Esophagus muscularis mucosa (tissue), 3 donors: ENCODE measurements at regions not wholly inside any gene's neighbourhood (a gene's known extent, or its start where the extent isn't known, plus 50 kb on each side); places are given as distances from the start of the nearest gene placed in this dataset.

Experiments
- POLR2A ChIP-seq: fragments of 450-650 bp; IDR thresholded peaks from one replicate; pipeline ENCODE4 v1.6.1; 2017; ENCODE audit warnings: antibody characterized with exemption, moderate library complexity, mild to moderate bottlenecking, low read depth
- TF ChIP-seq, protein P1 (sequence below), 3 experiments: fragments of 200-600 bp in 2 of 3; fragments of 450-650 bp in 1 of 3; sonication (generic) in 2 of 3; IDR thresholded peaks; one replicate each; pipeline ENCODE4 v1.5.1; 2017 to 2019; ENCODE audit warnings: antibody characterized with exemption in 3 of 3, mild to moderate bottlenecking in 2 of 3, moderate library complexity in 1 of 3

DNA sequence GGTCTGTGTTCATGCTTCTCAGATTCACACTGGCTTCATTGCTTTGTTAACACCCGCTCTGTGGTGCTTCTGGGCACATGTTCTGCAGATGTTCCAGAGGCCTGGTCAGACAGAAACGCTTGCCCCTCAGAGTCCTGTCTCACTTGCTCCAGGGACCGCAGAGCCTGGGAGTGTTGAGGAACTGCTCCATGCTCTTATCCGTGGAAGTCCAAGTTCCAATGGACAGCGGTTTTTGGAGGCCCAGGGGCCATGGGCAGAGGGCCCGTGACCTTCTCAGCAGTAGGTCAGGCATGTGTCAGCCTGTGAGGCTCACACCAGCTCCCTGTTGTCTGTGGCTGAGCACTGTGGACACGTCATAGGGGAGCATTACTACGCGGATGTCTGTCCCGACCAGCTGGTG is 364.7 kb upstream of the IRX1 start:
- TF ChIP-seq POLR2A = no peak
- TF ChIP-seq, protein P1, sequence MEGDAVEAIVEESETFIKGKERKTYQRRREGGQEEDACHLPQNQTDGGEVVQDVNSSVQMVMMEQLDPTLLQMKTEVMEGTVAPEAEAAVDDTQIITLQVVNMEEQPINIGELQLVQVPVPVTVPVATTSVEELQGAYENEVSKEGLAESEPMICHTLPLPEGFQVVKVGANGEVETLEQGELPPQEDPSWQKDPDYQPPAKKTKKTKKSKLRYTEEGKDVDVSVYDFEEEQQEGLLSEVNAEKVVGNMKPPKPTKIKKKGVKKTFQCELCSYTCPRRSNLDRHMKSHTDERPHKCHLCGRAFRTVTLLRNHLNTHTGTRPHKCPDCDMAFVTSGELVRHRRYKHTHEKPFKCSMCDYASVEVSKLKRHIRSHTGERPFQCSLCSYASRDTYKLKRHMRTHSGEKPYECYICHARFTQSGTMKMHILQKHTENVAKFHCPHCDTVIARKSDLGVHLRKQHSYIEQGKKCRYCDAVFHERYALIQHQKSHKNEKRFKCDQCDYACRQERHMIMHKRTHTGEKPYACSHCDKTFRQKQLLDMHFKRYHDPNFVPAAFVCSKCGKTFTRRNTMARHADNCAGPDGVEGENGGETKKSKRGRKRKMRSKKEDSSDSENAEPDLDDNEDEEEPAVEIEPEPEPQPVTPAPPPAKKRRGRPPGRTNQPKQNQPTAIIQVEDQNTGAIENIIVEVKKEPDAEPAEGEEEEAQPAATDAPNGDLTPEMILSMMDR (IDR thresholded peaks at IDR 0.05) = no peak
